ENCODE measurements at regions not wholly inside any gene's neighbourhood (a gene's known extent, or its start where the extent isn't known, plus 50 kb on each side); places are given as distances from the start of the nearest gene placed in this dataset.

GRCh38 chr15:46654993-46655392, 1020.2 kb downstream of the SQOR start:
- H3K27ac ChIP-seq, result no peak overlapping the region
- H3K4me3 ChIP-seq, result no peak overlapping the region
- TF ChIP-seq CTCF (IDR thresholded peaks at IDR 0.05), result no peak
- intact Hi-C loops (cut with DNase I), result no loop called here
- no peaks in the 10 kb centered on the region for H3K36me3 ChIP-seq
- no peaks in the 10 kb centered on the region for H3K9me3 ChIP-seq
- H3K27me3 ChIP-seq, result no peaks in the 10 kb centered on the region
- DNase-seq (ENCODE audit: low spot score in 2 of 2), result no peak
- no peaks in the 10 kb centered on the region for H3K4me1 ChIP-seq

DNA sequence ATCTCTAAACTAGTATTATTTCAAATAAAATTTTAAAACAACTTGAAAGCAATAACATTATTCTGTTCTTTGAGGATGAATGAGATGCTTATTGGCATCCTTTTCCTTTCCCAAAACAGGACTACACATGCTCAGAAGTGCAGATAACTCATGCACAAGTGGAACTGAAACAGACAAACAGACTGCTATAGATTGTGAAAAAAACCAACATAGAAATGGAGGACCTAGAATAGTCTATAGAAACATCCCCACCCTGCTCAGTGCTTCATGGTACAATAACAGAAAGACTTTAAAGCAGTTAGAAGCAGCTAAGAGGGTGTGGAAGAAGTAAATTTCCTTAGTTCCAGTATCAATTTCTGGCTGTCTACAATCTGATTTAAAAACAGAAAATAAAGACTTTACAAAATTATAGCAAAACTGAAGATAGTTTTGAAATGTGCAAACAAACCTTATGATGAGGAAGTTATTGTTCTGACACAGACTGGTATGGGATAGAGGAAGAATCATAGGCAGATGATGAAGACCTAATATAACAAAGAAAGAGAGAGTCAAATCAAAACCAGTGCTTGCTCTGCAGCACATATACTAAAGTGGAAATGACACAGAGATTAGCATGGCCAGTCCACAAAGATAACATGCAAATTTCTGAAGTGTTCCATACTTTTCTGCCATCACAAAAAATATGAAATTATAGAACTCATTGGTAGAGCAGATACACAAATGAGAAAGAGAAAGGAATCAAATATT, 1025.4 kb downstream of the SQOR start:
- H3K4me3 ChIP-seq, result no peak overlapping the region
- DNase-seq (ENCODE audit: low spot score in 2 of 2), result no peak
- TF ChIP-seq CTCF (IDR thresholded peaks at IDR 0.05), result no peak
- H3K27ac ChIP-seq, result no peak overlapping the region
- no peaks in the 10 kb centered on the region for H3K36me3 ChIP-seq
- no peaks in the 10 kb centered on the region for H3K4me1 ChIP-seq
- intact Hi-C loops (cut with DNase I), result no loop called here
- no peaks in the 10 kb centered on the region for H3K27me3 ChIP-seq
- no peaks in the 10 kb centered on the region for H3K9me3 ChIP-seq

DNA sequence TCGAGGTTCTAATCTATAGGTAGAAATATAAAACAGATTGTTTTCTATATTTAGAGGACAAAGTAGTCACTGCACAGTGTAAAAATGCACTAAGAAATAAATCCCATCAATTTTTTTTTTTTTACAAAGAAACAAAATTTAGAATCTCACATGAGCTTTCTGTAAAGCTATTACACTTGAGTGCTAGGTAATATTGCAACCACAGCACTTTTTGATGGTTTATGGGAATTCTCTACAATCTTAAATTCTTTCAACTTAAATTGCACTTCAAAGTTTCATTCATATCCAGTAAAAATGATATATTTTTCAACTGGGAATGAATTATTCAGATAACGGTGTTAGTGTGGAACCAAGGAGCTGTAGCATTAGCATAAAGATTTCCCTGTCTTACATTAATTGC, 1035.4 kb downstream of the SQOR start:
- Histone ChIP-seq H3K4me1 (no peaks in the 10 kb centered on the region), H3K9me3 (no peaks in the 10 kb centered on the region), H3K27ac (no peak overlapping the region), H3K4me3 (no peak overlapping the region), H3K27me3 (no peaks in the 10 kb centered on the region), H3K36me3 (no peaks in the 10 kb centered on the region)
- intact Hi-C loops (cut with DNase I), result no loop called here
- no peak for TF ChIP-seq CTCF (IDR thresholded peaks at IDR 0.05)
- DNase-seq (ENCODE audit: low spot score in 2 of 2), result no peak

DNA sequence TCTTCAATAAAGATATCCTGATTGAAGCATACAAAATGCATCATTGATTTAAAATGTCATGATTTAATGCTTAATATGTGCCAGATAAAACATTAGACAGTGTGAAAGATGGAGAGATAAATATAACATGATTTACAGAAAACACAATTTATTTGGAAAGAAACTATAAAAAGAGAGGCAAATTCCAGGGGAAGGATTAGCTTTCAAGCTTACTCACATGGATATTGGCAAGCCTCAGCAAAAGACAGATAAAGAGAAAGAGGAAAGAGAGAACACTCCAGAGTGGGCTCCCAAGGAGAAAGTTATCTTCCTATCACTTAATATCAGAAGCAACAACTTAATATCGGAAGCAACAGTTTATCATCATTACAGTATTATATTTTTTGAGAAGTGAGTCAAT, 1036.5 kb downstream of the SQOR start:
- Histone ChIP-seq H3K4me1 (no peaks in the 10 kb centered on the region), H3K4me3 (no peak overlapping the region), H3K9me3 (no peaks in the 10 kb centered on the region), H3K27me3 (no peaks in the 10 kb centered on the region), H3K36me3 (no peaks in the 10 kb centered on the region), H3K27ac (no peak overlapping the region)
- intact Hi-C loops (cut with DNase I), result no loop called here
- DNase-seq (ENCODE audit: low spot score in 2 of 2), result no peak
- TF ChIP-seq CTCF (IDR thresholded peaks at IDR 0.05), result no peak

- H3K4me3 ChIP-seq, result no peak overlapping the region
- intact Hi-C loops (cut with DNase I), result no loop called here
- H3K27me3 ChIP-seq, result no peaks in the 10 kb centered on the region
- H3K4me1 ChIP-seq, result no peaks in the 10 kb centered on the region
- H3K27ac ChIP-seq, result no peak overlapping the region
- no peaks in the 10 kb centered on the region for H3K9me3 ChIP-seq
- no peak for TF ChIP-seq CTCF (IDR thresholded peaks at IDR 0.05)
- H3K36me3 ChIP-seq, result no peaks in the 10 kb centered on the region
- no peak for DNase-seq (ENCODE audit: low spot score in 2 of 2)
Measured at GRCh38 chr15:46672041-46672440, 1037.2 kb downstream of the SQOR start.
